Liver (tissue), 7 donors: ENCODE measurements at regions not wholly inside any gene's neighbourhood (a gene's known extent, or its start where the extent isn't known, plus 50 kb on each side); places are given as distances from the start of the nearest gene placed in this dataset.

Experiments
- DNase-seq: peaks from one replicate; pipeline ENCODE4 v3.0.0-alpha.2; 2017; ENCODE audit warnings: low spot score
- H3K27ac ChIP-seq, 2 donors: one replicate each; pipeline ENCODE4 v1.7.0; 2013; ENCODE audit warnings: inconsistent platforms in 2 of 2, low read length in 2 of 2, control low read depth in 1 of 2, low read depth in 1 of 2, mild to moderate bottlenecking in 1 of 2
- H3K27me3 ChIP-seq, 4 donors: one replicate each; pipeline versions ENCODE4 v1.6.1 to v1.7.0; 2013; ENCODE audit warnings: low read length in 3 of 4, inconsistent platforms in 1 of 4, mild to moderate bottlenecking in 1 of 4, moderate library complexity in 1 of 4; ENCODE audit not compliant: control insufficient read depth in 4 of 4, insufficient read depth in 4 of 4
- H3K36me3 ChIP-seq, 4 donors: one replicate each; pipeline versions ENCODE4 v1.6.1 to v1.7.0; 2013; ENCODE audit warnings: low read length in 3 of 4, mild to moderate bottlenecking in 3 of 4, low read depth in 1 of 4, moderate library complexity in 1 of 4; ENCODE audit not compliant: control insufficient read depth in 4 of 4, insufficient read depth in 3 of 4
- H3K4me1 ChIP-seq, 4 donors: one replicate each; pipeline versions ENCODE4 v1.6.1 to v1.7.0; 2013; ENCODE audit warnings: low read length in 3 of 4, mild to moderate bottlenecking in 3 of 4, moderate library complexity in 1 of 4; ENCODE audit not compliant: control insufficient read depth in 4 of 4, insufficient read depth in 4 of 4
- H3K4me3 ChIP-seq, 3 donors: one replicate each; pipeline versions ENCODE4 v1.6.1 to v1.7.0; 2013; ENCODE audit warnings: low read length in 3 of 3, control low read depth in 1 of 3, low read depth in 1 of 3, mild to moderate bottlenecking in 1 of 3
- H3K9ac ChIP-seq, 2 donors: one replicate each; pipeline ENCODE4 v1.7.0; 2013; ENCODE audit warnings: low read length in 2 of 2, mild to moderate bottlenecking in 2 of 2, moderate library complexity in 2 of 2, control low read depth in 1 of 2, low read depth in 1 of 2
- H3K9me3 ChIP-seq, 4 donors: one replicate each; pipeline versions ENCODE4 v1.6.1 to v1.7.0; 2013; ENCODE audit warnings: low read length in 3 of 4; ENCODE audit not compliant: control insufficient read depth in 4 of 4
- EGR1 ChIP-seq, 2 donors: IDR thresholded peaks; 2 replicates each; pipeline ENCODE4 v1.6.1; 2016 to 2018; ENCODE audit warnings: antibody characterized with exemption in 2 of 2, low read depth in 2 of 2
- FOXA1 ChIP-seq: IDR thresholded peaks from 2 replicates; pipeline ENCODE4 v1.6.1; 2016; ENCODE audit warnings: antibody characterized with exemption
- FOXA2 ChIP-seq: IDR thresholded peaks from 2 replicates; pipeline ENCODE4 v1.6.1; 2016; ENCODE audit warnings: antibody characterized with exemption
- GABPA ChIP-seq, 2 donors: IDR thresholded peaks in 1 of 2; conservative IDR thresholded peaks in 1 of 2; 2 replicates each; pipeline ENCODE4 v1.6.1; 2016; ENCODE audit warnings: antibody characterized with exemption in 2 of 2, mild to moderate bottlenecking in 1 of 2, moderate library complexity in 1 of 2
- HNF4A ChIP-seq, 2 donors: conservative IDR thresholded peaks; 2 replicates each; pipeline ENCODE4 v1.6.1; 2016; ENCODE audit warnings: antibody characterized with exemption in 2 of 2, mild to moderate bottlenecking in 2 of 2
- HNF4G ChIP-seq: IDR thresholded peaks from 2 replicates; pipeline ENCODE4 v1.6.1; 2016; ENCODE audit warnings: antibody characterized with exemption
- JUND ChIP-seq, 2 donors: IDR thresholded peaks; 2 replicates each; pipeline ENCODE4 v1.6.1; 2016; ENCODE audit warnings: antibody characterized with exemption in 2 of 2
- MAX ChIP-seq: IDR thresholded peaks from 2 replicates; pipeline ENCODE4 v1.6.1; 2016; ENCODE audit warnings: antibody characterized with exemption
- RAD21 ChIP-seq, 2 donors: IDR thresholded peaks; 2 replicates each; pipeline ENCODE4 v1.6.1; 2016; ENCODE audit warnings: antibody characterized with exemption in 2 of 2, mild to moderate bottlenecking in 2 of 2
- RXRA ChIP-seq, 2 donors: IDR thresholded peaks; 2 replicates each; pipeline ENCODE4 v1.6.1; 2017 to 2018; ENCODE audit warnings: antibody characterized with exemption in 2 of 2, mild to moderate bottlenecking in 1 of 2
- SP1 ChIP-seq: IDR thresholded peaks from 2 replicates; pipeline ENCODE4 v1.6.1; 2018; ENCODE audit warnings: antibody characterized with exemption, mild to moderate bottlenecking
- YY1 ChIP-seq: IDR thresholded peaks from 2 replicates; pipeline ENCODE4 v1.6.1; 2016; ENCODE audit warnings: antibody characterized with exemption, mild to moderate bottlenecking
- ZBTB33 ChIP-seq: IDR thresholded peaks from 2 replicates; pipeline ENCODE4 v1.6.1; 2016; ENCODE audit warnings: antibody characterized with exemption
- whole genome bisulfite sequencing: extraction: QIAGEN DNeasy Blood & Tissue Kit; methylation state at CpG from one replicate; pipeline ENCODE4 v1.1.7; 2013; 5-methylcytosine and 5-hydroxymethylcytosine counted together
- TF ChIP-seq, protein P1 (sequence below): IDR thresholded peaks from 2 replicates; pipeline ENCODE4 v1.6.1; 2016; ENCODE audit warnings: antibody characterized with exemption
- donor health status: healthy.
- donor health status: healthy.
- donor health status: healthy.
- donor health status: healthy.

- no peak for DNase-seq
- 35% methylated on average over 3 of the region's 3 CpGs for WGBS
- TF ChIP-seq HNF4G (no peak), JUND (IDR thresholded peaks at IDR 0.05) (no peak), FOXA1 (no peak), YY1 (no peak), ZBTB33 (no peak), MAX (no peak), FOXA2 (no peak), EGR1 (IDR thresholded peaks at IDR 0.05; ENCODE audit: low read depth in 2 of 2) (no peak), RXRA (IDR thresholded peaks at IDR 0.05) (no peak), SP1 (no peak), HNF4A (conservative IDR thresholded peaks at IDR 0.05) (no peak)
- TF ChIP-seq, protein P1, sequence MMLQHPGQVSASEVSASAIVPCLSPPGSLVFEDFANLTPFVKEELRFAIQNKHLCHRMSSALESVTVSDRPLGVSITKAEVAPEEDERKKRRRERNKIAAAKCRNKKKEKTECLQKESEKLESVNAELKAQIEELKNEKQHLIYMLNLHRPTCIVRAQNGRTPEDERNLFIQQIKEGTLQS, result no peak
- H3K4me1 ChIP-seq, result no peaks in the 10 kb centered on the region
- H3K9ac ChIP-seq, result no peak overlapping the region
- H3K9me3 ChIP-seq, result no peaks in the 10 kb centered on the region
- H3K27me3 ChIP-seq, result peaks cover 0 to 2% (median 0%) of the 10 kb centered on the region in 4 donors
- H3K4me3 ChIP-seq, result no peak overlapping the region
- no peak overlapping the region for H3K27ac ChIP-seq
- H3K36me3 ChIP-seq, result no peaks in the 10 kb centered on the region
Measured at GRCh38 chr5:90158131-90158530, 251.4 kb downstream of the CETN3 start.

GRCh38 chr5:90153031-90153430, 256.5 kb downstream of the CETN3 start:
- Histone ChIP-seq H3K27me3 (no peaks in the 10 kb centered on the region), H3K4me3 (no peak overlapping the region), H3K9ac (no peak overlapping the region), H3K4me1 (no peaks in the 10 kb centered on the region), H3K9me3 (no peaks in the 10 kb centered on the region), H3K36me3 (no peaks in the 10 kb centered on the region), H3K27ac (no peak overlapping the region)
- WGBS, result 59% methylated on average over 2 of the region's 2 CpGs
- TF ChIP-seq ZBTB33 (no peak), RAD21 (IDR thresholded peaks at IDR 0.05) (no peak), EGR1 (IDR thresholded peaks at IDR 0.05; ENCODE audit: low read depth in 2 of 2) (no peak), RXRA (IDR thresholded peaks at IDR 0.05) (no peak), JUND (IDR thresholded peaks at IDR 0.05) (no peak), SP1 (no peak), FOXA1 (no peak), GABPA (IDR thresholded peaks at IDR 0.05 in 1 of 2, conservative IDR thresholded peaks at IDR 0.05 in 1 of 2) (no peak), FOXA2 (no peak)
- DNase-seq, result no peak
